Mammary epithelial cell (primary cell): ENCODE measurements at regions not wholly inside any gene's neighbourhood (a gene's known extent, or its start where the extent isn't known, plus 50 kb on each side); places are given as distances from the start of the nearest gene placed in this dataset.

Source experiments
- CTCF ChIP-seq, 2 donors: IDR thresholded peaks in 1 of 2; conservative IDR thresholded peaks in 1 of 2; 2 replicates each; pipeline ENCODE4 v1.5.1; 2011 to 2012; ENCODE audit warnings: inconsistent platforms in 2 of 2, low read length in 2 of 2, mild to moderate bottlenecking in 2 of 2, control low read depth in 1 of 2, low read depth in 1 of 2; ENCODE audit not compliant: insufficient read depth in 1 of 2; ENCODE audit errors: extremely low read depth in 1 of 2
- EZH2 ChIP-seq: IDR thresholded peaks from 2 replicates; pipeline ENCODE4 v1.6.1; 2012; ENCODE audit warnings: low read length, inconsistent platforms, borderline replicate concordance

GRCh38 chr12:46445093-46445492, 72.5 kb upstream of the SLC38A2 start:
- TF ChIP-seq EZH2: no peak
- TF ChIP-seq CTCF (conservative IDR thresholded peaks at IDR 0.05 in 1 of 2, IDR thresholded peaks at IDR 0.05 in 1 of 2; ENCODE audit: extremely low read depth in 1 of 2, insufficient read depth in 1 of 2, low read depth in 1 of 2, low read length in 2 of 2): no peak
